ENCODE measurements at regions not wholly inside any gene's neighbourhood (a gene's known extent, or its start where the extent isn't known, plus 50 kb on each side); places are given as distances from the start of the nearest gene placed in this dataset.

GRCh38 chr12:130286041-130286440 lies 51.6 kb upstream of the PIWIL1 start:
- TF ChIP-seq, protein P1, sequence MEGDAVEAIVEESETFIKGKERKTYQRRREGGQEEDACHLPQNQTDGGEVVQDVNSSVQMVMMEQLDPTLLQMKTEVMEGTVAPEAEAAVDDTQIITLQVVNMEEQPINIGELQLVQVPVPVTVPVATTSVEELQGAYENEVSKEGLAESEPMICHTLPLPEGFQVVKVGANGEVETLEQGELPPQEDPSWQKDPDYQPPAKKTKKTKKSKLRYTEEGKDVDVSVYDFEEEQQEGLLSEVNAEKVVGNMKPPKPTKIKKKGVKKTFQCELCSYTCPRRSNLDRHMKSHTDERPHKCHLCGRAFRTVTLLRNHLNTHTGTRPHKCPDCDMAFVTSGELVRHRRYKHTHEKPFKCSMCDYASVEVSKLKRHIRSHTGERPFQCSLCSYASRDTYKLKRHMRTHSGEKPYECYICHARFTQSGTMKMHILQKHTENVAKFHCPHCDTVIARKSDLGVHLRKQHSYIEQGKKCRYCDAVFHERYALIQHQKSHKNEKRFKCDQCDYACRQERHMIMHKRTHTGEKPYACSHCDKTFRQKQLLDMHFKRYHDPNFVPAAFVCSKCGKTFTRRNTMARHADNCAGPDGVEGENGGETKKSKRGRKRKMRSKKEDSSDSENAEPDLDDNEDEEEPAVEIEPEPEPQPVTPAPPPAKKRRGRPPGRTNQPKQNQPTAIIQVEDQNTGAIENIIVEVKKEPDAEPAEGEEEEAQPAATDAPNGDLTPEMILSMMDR (IDR thresholded peaks at IDR 0.05), result no peak
- TF ChIP-seq POLR2A (IDR thresholded peaks at IDR 0.05), result no peak
